Stomach smooth muscle (tissue), 2 donors: ENCODE measurements at regions not wholly inside any gene's neighbourhood (a gene's known extent, or its start where the extent isn't known, plus 50 kb on each side); places are given as distances from the start of the nearest gene placed in this dataset.

ENCODE experiments used
- H3K27ac ChIP-seq: one replicate; pipeline ENCODE4 v1.7.0; 2013; ENCODE audit warnings: mild to moderate bottlenecking, low read length, inconsistent platforms
- H3K27me3 ChIP-seq, 2 donors: one replicate each; pipeline ENCODE4 v1.7.0; 2013; ENCODE audit warnings: low read length in 2 of 2; ENCODE audit not compliant: insufficient read depth in 2 of 2, control insufficient read depth in 1 of 2
- H3K36me3 ChIP-seq, 2 donors: one replicate each; pipeline ENCODE4 v1.7.0; 2013; ENCODE audit warnings: low read length in 2 of 2; ENCODE audit not compliant: control insufficient read depth in 2 of 2, insufficient read depth in 2 of 2
- H3K4me1 ChIP-seq: one replicate; pipeline ENCODE4 v1.7.0; 2013; ENCODE audit warnings: low read length; ENCODE audit not compliant: control insufficient read depth, insufficient read depth
- H3K4me3 ChIP-seq, 2 donors: one replicate each; pipeline ENCODE4 v1.7.0; 2013; ENCODE audit warnings: low read length in 2 of 2
- H3K9ac ChIP-seq, 2 donors: one replicate each; pipeline ENCODE4 v1.7.0; 2013; ENCODE audit warnings: low read length in 2 of 2, mild to moderate bottlenecking in 1 of 2
- H3K9me3 ChIP-seq, 2 donors: one replicate each; pipeline ENCODE4 v1.7.0; 2013; ENCODE audit warnings: low read length in 2 of 2; ENCODE audit not compliant: control insufficient read depth in 2 of 2
- donor health status: healthy.
- donor health status: Pancreatic carcinoma.

DNA sequence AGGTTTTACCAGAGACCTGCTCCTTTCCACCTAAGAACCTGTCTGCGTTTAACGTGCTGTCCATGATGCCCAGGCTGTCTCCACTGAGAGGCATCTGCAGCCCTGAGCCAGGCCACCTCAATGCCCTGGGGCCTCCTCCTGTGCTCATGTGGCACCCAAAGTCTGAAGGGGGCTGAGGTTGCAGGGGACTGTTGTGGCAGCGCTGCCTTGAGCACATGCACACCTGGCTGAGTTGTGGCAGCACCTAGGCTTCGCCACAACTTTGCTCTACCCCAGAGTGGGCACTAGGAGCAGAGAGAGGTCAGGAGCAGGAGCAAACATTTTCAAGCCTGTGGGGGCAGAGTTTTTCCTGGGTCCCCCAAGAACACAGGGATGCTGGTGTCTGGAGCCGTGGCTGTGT, 1527.1 kb downstream of the PLA2G4A start:
- Histone ChIP-seq H3K27me3 (no peaks in the 10 kb centered on the region), H3K4me3 (no peak overlapping the region), H3K27ac (no peak overlapping the region)

DNA sequence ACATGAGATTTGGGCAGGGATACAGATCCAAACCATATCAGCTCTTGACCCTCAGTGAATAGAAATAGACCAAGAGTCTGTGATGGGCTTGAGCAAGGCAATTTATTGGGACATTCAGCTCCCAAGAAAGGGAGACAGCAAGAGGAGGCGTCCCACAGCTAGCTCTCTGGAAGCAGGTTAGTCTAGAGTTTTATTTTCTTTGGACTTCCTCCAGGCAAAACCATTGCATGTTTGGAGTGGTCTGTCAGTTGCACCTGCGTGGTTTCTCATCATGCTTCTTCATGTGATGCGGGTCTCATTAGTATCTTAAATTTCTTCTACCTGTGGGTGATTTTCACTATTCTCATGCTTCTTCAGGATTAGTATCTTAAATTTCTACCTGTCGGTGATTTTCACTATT, 1530.6 kb downstream of the PLA2G4A start:
- Histone ChIP-seq H3K27me3 (no peaks in the 10 kb centered on the region), H3K36me3 (no peaks in the 10 kb centered on the region), H3K9me3 (peaks cover 0 to 4% of the 10 kb centered on the region in 2 donors), H3K27ac (no peak overlapping the region), H3K4me3 (no peak overlapping the region), H3K4me1 (no peaks in the 10 kb centered on the region), H3K9ac (no peak overlapping the region)

More for the DNA sequence above, 1527.1 kb downstream of the PLA2G4A start:
- peaks cover 0 to 4% of the 10 kb centered on the region in 2 donors for H3K9me3 ChIP-seq
- no peaks in the 10 kb centered on the region for H3K36me3 ChIP-seq
- no peak overlapping the region for H3K9ac ChIP-seq
- no peaks in the 10 kb centered on the region for H3K4me1 ChIP-seq

DNA sequence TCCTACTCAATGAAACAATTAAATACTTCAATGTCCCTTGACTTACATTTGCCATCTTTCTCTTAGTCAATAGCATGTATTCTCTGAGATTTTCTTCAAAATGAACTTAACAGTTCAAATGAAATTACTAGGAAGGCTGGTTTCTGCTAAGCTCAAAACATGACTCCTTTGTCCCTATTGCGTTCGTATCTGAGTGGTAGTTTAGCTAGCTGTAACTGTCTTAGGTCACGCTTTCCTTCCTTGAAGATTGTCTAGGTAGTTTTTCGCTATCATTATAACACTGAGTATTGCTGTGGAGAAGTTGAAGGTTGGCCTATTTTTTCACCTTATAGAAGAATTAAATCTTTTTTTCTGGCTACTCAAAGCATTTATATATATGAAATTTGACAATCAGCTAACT, 1535.2 kb downstream of the PLA2G4A start:
- Histone ChIP-seq H3K27ac (no peak overlapping the region), H3K4me1 (no peaks in the 10 kb centered on the region), H3K4me3 (no peak overlapping the region), H3K36me3 (no peaks in the 10 kb centered on the region), H3K27me3 (no peaks in the 10 kb centered on the region), H3K9ac (no peak overlapping the region), H3K9me3 (no peaks in the 10 kb centered on the region)

DNA sequence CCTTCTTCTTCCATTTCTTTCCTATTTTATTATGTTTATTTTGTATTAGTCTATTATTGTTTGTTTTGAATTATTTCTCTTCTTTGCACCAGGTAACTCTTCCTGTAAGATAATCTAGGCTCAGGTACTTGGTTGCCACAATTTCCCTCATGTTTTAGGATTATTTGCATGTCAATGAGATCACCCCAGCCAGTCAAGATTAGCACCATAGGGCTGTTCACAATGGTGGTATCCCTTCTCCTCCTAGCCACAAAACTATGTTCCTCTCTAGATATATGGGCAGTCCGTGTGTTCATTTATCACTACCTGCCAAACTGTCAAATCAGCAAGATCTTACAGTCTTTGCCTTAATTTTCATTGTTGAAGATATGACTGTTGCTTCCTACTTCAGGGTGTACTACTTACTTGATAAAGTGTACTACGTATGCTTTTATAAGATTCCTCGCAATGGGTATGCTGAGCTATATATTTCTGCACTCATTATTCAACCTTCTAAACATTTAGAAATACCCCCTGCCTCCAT, 1536.2 kb downstream of the PLA2G4A start:
- no peaks in the 10 kb centered on the region for H3K9me3 ChIP-seq
- no peaks in the 10 kb centered on the region for H3K4me1 ChIP-seq
- H3K36me3 ChIP-seq, result no peaks in the 10 kb centered on the region
- no peak overlapping the region for H3K4me3 ChIP-seq
- no peaks in the 10 kb centered on the region for H3K27me3 ChIP-seq
- no peak overlapping the region for H3K9ac ChIP-seq
- H3K27ac ChIP-seq, result no peak overlapping the region

DNA sequence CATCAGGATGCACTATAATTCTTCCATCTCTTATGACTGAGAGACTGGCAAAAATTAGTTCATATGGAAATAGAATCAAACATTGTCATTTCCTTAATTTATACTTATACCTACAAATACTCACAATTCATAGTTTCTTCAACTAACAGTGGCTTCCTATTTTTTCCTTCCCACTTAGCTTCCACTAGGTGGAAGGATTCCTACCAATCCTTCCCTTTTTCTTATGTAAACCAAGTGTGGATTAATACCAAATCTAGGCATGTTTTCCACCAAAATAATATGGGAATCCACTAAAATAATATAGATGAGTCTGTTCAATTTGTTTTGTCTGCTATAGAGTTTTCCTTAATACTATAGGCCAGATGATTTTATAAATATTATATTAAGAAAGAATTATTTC, 1537.1 kb downstream of the PLA2G4A start:
- H3K9me3 ChIP-seq, result no peaks in the 10 kb centered on the region
- H3K27ac ChIP-seq, result no peak overlapping the region
- no peak overlapping the region for H3K4me3 ChIP-seq
- no peaks in the 10 kb centered on the region for H3K27me3 ChIP-seq
- H3K4me1 ChIP-seq, result no peaks in the 10 kb centered on the region
- H3K9ac ChIP-seq, result no peak overlapping the region
- H3K36me3 ChIP-seq, result no peaks in the 10 kb centered on the region

DNA sequence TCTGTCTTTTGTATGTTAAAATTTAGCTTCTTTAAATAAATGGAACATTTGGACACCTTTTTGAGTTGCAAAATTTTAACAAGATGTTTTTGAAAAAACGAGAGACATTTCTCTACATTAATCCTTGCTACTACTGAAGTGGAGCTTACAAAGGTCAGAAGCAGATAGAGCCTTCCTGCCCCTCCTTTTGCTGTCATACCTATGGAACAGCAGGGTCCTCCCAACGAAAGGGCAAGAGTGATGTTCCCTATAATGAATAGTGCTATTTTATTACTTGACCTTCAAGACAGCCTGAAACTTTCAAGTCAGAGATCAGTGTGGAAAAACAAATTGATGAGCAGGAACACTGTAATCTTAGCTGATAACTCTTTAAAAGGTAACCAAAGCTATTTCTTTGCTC, 1538.9 kb downstream of the PLA2G4A start:
- no peaks in the 10 kb centered on the region for H3K36me3 ChIP-seq
- no peak overlapping the region for H3K27ac ChIP-seq
- no peak overlapping the region for H3K9ac ChIP-seq
- no peaks in the 10 kb centered on the region for H3K9me3 ChIP-seq
- H3K27me3 ChIP-seq, result no peaks in the 10 kb centered on the region
- H3K4me1 ChIP-seq, result no peaks in the 10 kb centered on the region
- no peak overlapping the region for H3K4me3 ChIP-seq

DNA sequence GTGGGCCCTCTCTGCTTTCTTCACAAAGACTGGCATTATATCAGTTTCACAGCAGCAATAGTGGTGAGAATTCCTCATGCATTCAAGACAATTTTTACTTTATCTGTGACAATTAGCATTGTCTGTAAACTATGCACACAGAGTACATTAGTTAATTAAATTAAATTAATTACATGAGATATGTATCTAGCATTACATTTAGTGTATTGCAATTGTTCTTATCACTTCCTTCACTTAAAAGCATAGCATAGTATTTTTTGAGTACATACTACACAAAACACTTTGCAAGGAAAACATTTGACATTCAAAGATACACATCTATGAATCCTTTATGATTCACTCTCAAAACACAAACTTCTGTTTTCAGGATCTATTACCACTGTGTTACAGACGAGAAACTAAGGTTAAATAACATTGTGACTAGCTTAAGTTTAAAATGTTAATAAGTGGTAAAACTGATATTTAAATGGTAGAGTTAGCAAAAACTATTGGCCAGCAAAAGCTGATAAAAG, 1542.6 kb downstream of the PLA2G4A start:
- H3K9me3 ChIP-seq, result no peaks in the 10 kb centered on the region
- H3K4me3 ChIP-seq, result no peak overlapping the region
- H3K27me3 ChIP-seq, result no peaks in the 10 kb centered on the region
- H3K27ac ChIP-seq, result no peak overlapping the region
- H3K9ac ChIP-seq, result no peak overlapping the region
- H3K36me3 ChIP-seq, result no peaks in the 10 kb centered on the region
- H3K4me1 ChIP-seq, result no peaks in the 10 kb centered on the region

DNA sequence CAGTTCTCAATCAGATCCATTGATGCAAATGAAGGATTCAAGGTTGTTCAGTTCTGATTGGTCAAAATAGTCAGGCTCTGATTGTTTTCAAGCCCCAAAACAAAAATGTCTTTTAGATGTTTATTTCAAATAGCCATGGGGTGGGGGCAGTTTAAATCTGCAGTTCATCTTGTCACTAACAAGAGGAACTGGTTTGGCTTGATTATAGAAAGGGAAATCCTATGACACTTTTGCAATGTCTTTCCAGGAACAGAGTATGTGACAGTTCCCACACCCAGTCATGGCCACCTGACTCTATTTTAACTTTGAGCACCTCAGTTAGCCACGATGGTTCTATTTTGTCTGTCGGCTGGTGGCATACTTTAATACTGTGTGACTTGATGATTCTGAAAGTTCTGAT, 1544.1 kb downstream of the PLA2G4A start:
- no peak overlapping the region for H3K4me3 ChIP-seq
- no peaks in the 10 kb centered on the region for H3K9me3 ChIP-seq
- no peaks in the 10 kb centered on the region for H3K27me3 ChIP-seq
- H3K9ac ChIP-seq, result no peak overlapping the region
- no peaks in the 10 kb centered on the region for H3K36me3 ChIP-seq
- no peaks in the 10 kb centered on the region for H3K4me1 ChIP-seq
- H3K27ac ChIP-seq, result no peak overlapping the region

DNA sequence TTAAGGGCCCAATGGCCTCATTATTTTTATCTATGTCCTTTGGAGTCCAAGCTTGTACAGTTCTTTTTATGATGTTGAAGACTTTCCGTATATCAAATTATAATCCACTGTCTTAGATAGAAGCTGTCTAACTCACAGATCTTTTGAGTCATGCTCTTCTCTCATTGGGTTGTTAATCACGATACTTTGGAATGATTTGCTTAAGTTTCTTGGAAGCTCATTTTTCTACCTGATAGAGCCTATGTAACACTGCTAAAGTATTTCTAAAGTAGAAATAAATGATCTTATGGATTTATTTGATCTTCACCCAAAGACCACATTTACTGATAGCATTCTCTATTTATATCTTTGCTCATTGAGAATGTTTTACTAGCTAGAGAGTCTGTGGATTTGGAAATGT, 1554.1 kb downstream of the PLA2G4A start:
- no peaks in the 10 kb centered on the region for H3K36me3 ChIP-seq
- no peaks in the 10 kb centered on the region for H3K27me3 ChIP-seq
- H3K27ac ChIP-seq, result no peak overlapping the region
- no peak overlapping the region for H3K9ac ChIP-seq
- no peak overlapping the region for H3K4me3 ChIP-seq
- no peaks in the 10 kb centered on the region for H3K9me3 ChIP-seq
- no peaks in the 10 kb centered on the region for H3K4me1 ChIP-seq

DNA sequence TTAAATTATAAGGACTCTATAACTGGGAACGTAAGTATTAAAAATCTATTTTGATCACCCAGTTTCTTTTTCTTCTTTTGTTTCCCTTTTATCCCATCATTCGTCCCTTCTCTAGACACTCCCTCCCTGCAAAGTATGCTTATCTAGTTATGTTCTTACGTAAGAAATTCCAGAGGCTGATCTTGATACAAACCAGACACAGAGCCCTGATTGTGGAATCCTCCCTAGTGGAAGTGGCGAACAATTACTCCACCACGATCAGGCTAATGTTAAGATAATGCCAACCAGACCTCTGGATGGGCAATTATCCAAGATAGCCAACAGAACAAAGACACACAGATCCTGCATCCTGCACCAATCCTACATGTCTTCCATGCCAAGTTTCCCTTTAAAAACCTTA, 1557.4 kb downstream of the PLA2G4A start:
- Histone ChIP-seq H3K36me3 (no peaks in the 10 kb centered on the region), H3K27me3 (no peaks in the 10 kb centered on the region), H3K27ac (no peak overlapping the region), H3K9ac (no peak overlapping the region), H3K4me3 (no peak overlapping the region), H3K9me3 (no peaks in the 10 kb centered on the region), H3K4me1 (no peaks in the 10 kb centered on the region)

DNA sequence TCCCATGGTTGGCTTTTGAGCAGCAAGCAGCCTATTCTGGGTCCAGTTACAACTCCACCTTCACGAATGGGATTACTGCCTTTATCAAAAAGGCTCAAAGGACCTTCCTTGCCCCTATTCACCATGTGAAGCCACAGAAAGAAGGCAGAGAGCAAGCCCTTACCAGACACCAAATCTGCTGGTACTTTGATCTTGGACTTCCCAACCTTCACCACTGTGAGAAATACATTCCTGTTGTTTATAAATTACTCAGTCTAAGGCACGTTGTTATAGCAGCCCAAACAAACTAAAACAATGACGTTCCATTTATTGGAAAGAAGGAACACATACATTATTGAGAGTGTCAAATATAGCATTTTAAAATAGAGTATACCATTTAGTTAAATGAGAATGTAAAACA, 1557.9 kb downstream of the PLA2G4A start:
- Histone ChIP-seq H3K27me3 (no peaks in the 10 kb centered on the region), H3K4me3 (no peak overlapping the region), H3K9ac (no peak overlapping the region), H3K9me3 (no peaks in the 10 kb centered on the region), H3K36me3 (no peaks in the 10 kb centered on the region), H3K4me1 (no peaks in the 10 kb centered on the region), H3K27ac (no peak overlapping the region)
